ENCODE measurements at regions not wholly inside any gene's neighbourhood (a gene's known extent, or its start where the extent isn't known, plus 50 kb on each side); places are given as distances from the start of the nearest gene placed in this dataset.
"Not testable (repeated sequence)": the region's sequence is repeated elsewhere in the genome, so short reads cannot be mapped to it uniquely, and the experiment has no call there.

- DNase-seq = no peak
Measured at GRCh38 chr9:28134446-28134976, 561.2 kb upstream of the C9orf72 start.

- DNase-seq = no peak
Measured at GRCh38 chr9:28135549-28135948, 562.3 kb upstream of the C9orf72 start.

DNA sequence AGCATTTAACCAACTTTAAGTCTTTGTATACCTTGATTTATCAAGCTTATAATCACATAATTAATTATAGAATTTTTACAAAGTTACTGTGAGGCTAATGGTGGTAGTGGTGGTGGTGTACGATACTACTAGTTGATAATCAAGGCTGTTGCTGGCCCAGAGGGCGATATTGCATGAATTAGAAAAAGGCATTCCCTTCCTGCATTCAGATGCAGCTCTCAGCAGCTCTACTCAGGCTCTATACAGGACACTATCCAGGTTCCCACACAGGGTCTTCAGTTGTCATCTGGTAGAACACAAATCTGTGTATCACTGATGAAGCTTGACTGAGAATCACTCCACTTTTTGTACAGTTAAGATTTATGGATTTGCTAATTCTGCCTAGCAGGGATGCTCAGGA is 562.8 kb upstream of the C9orf72 start:
- DNase-seq = no peak

DNA sequence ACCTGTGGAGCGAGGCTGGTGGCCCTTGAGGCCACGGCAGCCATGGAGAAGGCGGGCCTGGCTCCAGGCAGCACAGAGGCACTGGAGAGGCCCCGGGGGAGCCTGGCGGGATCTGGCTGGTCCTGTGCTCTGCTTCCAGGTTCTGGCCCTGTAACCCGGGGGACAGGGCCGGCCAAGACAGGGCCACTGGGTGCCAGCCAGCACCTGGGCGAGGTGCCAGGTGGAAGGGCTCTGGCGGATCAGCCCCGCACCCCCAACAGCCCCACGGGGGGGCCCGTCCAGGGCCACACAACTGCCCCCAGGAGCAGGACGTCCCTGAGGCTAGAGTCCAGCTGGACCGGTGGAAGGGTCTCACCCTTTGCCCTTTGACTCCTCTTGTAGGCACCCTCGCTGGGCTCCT is 574.1 kb upstream of the C9orf72 start:
- not testable (repeated sequence) for DNase-seq

GRCh38 chr9:28147923-28148597 is 574.8 kb upstream of the C9orf72 start:
- not testable (repeated sequence) for DNase-seq

DNA sequence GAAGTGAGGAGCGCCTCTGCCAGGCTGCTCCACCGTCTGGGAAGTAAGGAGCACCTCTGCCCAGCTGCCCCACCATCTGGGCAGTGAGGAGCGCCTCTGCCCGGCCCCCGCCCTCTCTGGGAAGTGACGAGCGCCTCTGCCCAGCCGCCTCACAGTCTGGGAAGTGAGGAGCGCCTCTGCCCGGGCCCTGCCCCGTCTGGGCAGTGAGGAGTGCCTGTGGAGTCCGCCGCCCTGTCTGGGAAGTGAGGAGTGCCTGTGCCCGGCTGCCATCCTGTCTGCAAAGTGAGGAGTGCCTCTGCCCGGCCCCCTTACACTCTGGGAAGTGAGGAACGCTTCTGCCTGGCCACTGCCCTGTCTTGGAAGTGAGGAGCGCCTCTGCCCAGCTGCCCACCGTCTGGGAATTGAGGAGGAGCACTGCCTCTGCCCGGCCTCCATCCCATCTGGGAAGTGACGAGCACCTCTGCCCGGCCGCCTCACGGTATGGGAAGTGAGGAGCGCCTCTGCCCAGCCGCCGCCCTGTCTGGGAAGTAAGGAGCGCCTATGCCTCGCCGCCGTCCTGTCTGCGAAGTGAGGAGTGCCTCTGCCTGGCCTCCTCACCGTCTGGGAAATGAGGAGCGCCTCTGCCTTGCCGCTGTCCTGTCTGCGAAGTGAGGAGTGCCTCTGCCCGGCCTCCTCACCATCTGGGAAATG is 576.2 kb upstream of the C9orf72 start:
- DNase-seq = not testable (repeated sequence)

- no peak for DNase-seq
Measured at GRCh38 chr9:28155067-28155466, 581.8 kb upstream of the C9orf72 start.

DNA sequence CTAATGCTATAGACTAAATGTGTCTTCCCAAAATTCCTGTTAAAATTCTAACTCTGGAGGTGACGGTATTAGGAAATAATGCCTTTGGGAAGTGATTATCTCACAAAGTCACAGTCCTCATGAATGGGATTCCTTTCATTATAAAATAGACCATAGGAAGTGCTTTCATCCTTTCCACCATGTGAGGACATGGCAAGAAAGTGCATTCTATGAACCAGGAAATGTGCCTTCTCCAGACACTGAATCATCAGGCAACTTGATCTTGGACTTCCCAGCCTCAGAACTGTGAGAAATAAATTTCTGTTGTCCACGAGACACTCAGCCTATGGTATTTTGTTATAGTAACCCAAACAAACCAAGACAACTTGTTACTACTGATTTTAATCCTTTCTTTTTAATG is 582.4 kb upstream of the C9orf72 start:
- no peak for DNase-seq

GRCh38 chr9:28158451-28158850 is 585.2 kb upstream of the C9orf72 start:
- no peak for DNase-seq

GRCh38 chr9:28163619-28164018 is 590.3 kb upstream of the C9orf72 start:
- DNase-seq = no peak

- DNase-seq = no peak
Measured at GRCh38 chr9:28166179-28166578, 592.9 kb upstream of the C9orf72 start.

DNA sequence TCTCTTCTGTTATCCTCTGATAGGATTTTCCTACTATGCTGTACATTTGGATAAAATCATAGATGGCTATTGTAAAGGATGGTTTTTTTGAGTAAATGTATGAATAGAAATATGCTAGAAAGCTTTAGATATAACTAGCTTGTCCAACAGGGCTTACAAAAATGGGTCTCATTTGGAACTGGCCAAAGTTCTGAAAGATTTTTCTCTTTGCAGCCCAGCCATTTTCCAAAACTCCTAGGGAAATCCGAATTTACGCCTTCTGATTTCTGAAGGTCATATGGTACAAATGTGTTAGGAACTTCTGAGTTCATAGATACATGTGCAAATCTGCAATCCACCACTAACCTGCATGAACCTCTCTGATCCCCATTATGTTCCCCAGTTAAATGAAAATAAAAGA is 603.9 kb upstream of the C9orf72 start:
- DNase-seq = no peak

DNA sequence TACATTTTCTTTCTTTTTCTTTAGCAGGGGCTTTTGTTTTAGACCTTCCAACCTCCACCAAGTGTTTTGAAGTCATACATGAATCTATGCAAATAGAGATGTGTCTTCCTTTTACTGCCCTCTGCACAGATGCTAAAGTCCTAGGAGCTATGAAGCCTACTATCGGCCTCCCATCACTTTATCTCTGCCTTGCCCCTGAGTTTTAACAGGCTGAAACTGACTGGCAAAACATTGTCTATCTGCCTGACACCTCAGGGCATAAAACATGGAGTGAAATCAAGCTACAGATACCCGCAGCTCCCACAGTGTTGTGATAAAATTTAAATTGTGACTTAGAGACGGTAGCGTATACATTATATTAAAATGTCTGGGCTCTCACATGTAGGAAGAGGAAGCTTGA is 604.6 kb upstream of the C9orf72 start:
- no peak for DNase-seq

GRCh38 chr9:28179893-28180292 is 606.6 kb upstream of the C9orf72 start:
- no peak for DNase-seq

GRCh38 chr9:28190981-28191380 is 617.7 kb upstream of the C9orf72 start:
- no peak for DNase-seq

- no peak for DNase-seq
Measured at GRCh38 chr9:28197653-28198052, 624.4 kb upstream of the C9orf72 start.

- DNase-seq = no peak
Measured at GRCh38 chr9:28203036-28203435, 629.8 kb upstream of the C9orf72 start.

DNA sequence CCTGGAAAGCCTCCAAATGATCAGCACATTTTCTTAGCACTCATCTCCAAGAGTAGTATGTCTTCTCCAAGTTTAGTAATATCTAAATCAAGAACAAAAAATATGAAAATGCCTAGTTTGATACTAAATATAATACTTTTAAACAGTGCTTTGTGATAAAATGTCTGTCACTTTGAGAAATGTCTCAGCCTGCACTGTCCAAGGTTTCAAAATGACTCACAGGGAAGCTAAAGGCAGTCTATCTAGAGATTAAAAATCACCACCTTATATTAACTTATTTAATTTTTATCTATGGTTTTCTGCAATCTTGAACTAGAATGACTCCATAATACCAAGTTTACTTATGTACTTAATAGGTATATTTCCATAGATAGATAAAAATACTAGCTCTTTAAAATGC is 633.0 kb upstream of the C9orf72 start:
- DNase-seq = no peak

DNA sequence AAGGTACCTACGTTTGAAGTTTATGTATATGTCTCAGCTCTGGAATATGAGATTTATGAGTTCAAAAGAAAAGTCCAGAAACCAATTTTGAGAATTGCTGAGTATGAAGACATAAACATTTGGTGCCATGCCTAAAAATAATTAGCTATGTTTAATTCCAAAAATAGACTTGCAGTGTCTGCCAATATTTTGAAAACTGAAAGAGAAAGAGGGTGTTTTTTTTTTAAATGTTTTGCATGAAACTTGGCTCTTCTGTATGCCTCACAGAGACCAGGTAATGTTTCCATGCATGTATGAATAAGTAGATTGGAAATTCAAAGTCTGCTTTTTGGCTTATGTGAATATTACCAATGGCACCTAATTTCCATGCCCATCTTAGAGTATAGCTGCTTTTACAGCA is 634.4 kb upstream of the C9orf72 start:
- no peak for DNase-seq

- DNase-seq = no peak
Measured at GRCh38 chr9:28209130-28209529, 635.8 kb upstream of the C9orf72 start.

DNA sequence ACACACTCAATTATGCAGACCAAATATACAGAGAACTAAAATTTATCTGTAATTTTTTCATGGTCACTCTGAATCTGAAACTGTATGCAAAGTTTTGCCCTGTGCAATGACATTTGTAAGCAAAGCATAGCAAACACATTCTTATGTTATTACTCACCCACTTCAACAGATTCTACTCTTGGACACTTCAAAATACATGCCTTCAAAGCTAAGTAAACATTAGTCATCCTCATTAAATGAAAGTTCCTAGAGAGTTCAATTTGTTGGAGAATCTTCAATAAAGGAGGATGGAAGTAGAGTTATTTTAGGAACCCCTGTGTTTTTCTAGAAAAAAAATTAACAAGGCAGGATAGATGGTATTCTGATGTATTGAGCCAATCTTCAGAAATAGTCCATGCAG is 639.7 kb upstream of the C9orf72 start:
- no peak for DNase-seq

DNA sequence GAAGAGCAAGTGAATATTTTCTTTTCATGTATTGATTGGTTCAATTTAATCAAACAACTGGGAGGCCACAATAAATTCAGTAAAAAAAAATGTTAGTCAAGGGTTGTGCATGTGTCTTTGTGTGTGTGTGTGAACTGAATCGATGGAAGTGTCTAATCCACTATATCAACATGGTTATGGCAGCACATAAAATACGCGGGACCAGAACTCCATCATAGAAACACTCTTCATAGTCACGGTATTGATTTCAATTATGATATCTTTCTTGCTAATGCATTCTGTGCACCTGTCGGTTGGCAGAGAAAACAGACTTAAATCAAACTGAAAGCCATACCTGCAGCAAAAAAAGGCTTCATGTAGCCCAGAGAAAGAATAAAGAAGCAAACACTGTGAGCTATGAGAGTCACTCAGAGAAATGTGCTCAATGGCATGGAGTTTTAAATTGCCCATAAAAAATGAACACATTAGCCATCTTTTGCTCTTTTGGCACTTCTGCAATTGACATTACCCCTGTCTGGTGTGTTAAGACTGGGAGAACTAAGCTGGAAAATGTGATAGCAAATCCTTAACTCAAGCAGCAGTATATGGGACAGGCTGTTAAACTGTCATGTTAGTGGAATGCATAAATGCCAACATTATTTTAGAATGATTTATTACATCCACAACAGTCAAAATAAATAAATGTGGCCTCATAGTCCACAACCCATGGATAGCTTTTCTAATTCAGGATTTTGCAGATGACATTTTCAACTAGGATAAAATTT is 642.4 kb upstream of the C9orf72 start:
- DNase-seq = no peak

GRCh38 chr9:28232686-28233085 is 659.4 kb upstream of the C9orf72 start:
- no peak for DNase-seq

Measured in activated CD8-positive, alpha-beta memory T cell treated with anti-CD3 and anti-CD28 coated beads for 24 hours (primary cell).